OCI-LY7 (cell line): ENCODE measurements at regions not wholly inside any gene's neighbourhood (a gene's known extent, or its start where the extent isn't known, plus 50 kb on each side); places are given as distances from the start of the nearest gene placed in this dataset.

Experiments used
- EZH2phosphoT487 ChIP-seq: fragments of 200-600 bp; sonication (generic); IDR thresholded peaks from 2 replicates; pipeline ENCODE4 v1.6.1; 2018; ENCODE audit warnings: low read depth, borderline replicate concordance, mild to moderate bottlenecking, mixed run types, antibody characterized with exemption, low read length, moderate library complexity, mixed read lengths
- TF ChIP-seq, protein P1 (sequence below): fragments of 200-600 bp; sonication (generic); conservative IDR thresholded peaks from 2 replicates; pipeline ENCODE4 v1.5.1; 2014; ENCODE audit warnings: mild to moderate bottlenecking, antibody characterized with exemption, low read length, moderate library complexity, mixed read lengths

DNA sequence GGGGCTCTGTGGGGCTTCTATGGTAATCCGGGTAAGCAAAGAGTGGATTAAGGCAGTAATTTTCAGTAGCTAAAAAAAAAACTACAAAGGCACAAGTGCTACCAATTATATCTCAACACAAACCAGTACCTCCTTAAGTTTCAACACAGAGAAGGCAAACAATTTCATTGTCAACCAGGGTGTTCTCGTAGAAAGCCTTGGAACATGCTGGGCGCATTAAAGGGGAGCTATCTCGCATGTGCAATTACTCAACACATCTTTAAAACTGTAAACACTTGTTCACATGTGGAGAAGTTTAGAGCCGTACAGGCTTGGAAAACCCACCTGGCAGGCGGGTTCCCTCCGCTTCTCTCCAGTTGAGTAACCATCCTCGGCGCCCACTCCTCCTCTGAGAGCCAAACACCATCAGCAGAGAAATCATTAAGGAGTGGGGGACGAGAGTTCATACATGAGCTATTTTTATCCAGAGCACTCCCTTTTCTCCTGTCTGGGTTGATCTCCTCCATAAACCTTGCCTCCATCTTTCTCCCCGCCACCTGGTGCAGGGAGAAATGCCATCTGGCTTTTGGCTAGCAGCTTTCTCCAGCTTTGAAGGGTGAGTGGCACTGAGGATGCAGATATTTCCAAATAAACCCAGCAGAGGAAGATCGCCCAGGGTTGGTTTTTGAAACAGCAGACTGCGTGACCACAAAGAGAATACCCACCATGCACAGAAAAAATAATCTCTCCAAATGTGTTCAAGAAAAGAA, 287.1 kb downstream of the WDR11 start:
- TF ChIP-seq, protein P1, sequence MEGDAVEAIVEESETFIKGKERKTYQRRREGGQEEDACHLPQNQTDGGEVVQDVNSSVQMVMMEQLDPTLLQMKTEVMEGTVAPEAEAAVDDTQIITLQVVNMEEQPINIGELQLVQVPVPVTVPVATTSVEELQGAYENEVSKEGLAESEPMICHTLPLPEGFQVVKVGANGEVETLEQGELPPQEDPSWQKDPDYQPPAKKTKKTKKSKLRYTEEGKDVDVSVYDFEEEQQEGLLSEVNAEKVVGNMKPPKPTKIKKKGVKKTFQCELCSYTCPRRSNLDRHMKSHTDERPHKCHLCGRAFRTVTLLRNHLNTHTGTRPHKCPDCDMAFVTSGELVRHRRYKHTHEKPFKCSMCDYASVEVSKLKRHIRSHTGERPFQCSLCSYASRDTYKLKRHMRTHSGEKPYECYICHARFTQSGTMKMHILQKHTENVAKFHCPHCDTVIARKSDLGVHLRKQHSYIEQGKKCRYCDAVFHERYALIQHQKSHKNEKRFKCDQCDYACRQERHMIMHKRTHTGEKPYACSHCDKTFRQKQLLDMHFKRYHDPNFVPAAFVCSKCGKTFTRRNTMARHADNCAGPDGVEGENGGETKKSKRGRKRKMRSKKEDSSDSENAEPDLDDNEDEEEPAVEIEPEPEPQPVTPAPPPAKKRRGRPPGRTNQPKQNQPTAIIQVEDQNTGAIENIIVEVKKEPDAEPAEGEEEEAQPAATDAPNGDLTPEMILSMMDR, result no peak
- TF ChIP-seq EZH2phosphoT487, result no peak
